Gastrocnemius medialis (tissue), 4 donors: ENCODE measurements at regions not wholly inside any gene's neighbourhood (a gene's known extent, or its start where the extent isn't known, plus 50 kb on each side); places are given as distances from the start of the nearest gene placed in this dataset.

Source experiments
- ATAC-seq, 2 donors: fragments of 150-250 bp; one replicate each; pipeline ENCODE4 v1.9.1; 2016
- DNase-seq, 2 donors: peaks; one replicate each; pipeline ENCODE4 v3.0.0-alpha.2; 2019
- H3K27ac ChIP-seq, 4 donors: fragments of 200-600 bp; sonication (generic); 1 replicate in 1 of 4; 2 replicates in 3 of 4; pipeline ENCODE4 v1.5.1; 2016 to 2018; ENCODE audit warnings: mild to moderate bottlenecking in 2 of 4, moderate library complexity in 1 of 4
- H3K27me3 ChIP-seq, 3 donors: fragments of 200-600 bp; sonication (generic) in 2 of 3; 1 replicate in 1 of 3; 2 replicates in 2 of 3; pipeline versions ENCODE4 v1.5.1 to v1.6.0; 2016 to 2019; ENCODE audit warnings: mild to moderate bottlenecking in 1 of 3, moderate library complexity in 1 of 3
- H3K36me3 ChIP-seq, 2 donors: fragments of 200-600 bp; sonication (generic) in 1 of 2; one replicate each; pipeline ENCODE4 v1.5.1; 2017 to 2018
- H3K4me1 ChIP-seq, 2 donors: fragments of 200-600 bp; sonication (generic) in 1 of 2; one replicate each; pipeline ENCODE4 v1.5.1; 2016 to 2017; ENCODE audit warnings: mild to moderate bottlenecking in 2 of 2
- H3K4me3 ChIP-seq, 4 donors: fragments of 200-600 bp; sonication (generic) in 3 of 4; 1 replicate in 1 of 4; 2 replicates in 3 of 4; pipeline ENCODE4 v1.5.1; 2016 to 2019; ENCODE audit warnings: mild to moderate bottlenecking in 2 of 4
- H3K9me3 ChIP-seq, 3 donors: fragments of 200-600 bp; sonication (generic) in 2 of 3; 1 replicate in 1 of 3; 2 replicates in 2 of 3; pipeline ENCODE4 v1.5.1; 2016 to 2019
- CTCF ChIP-seq, 5 experiments: fragments of 450-650 bp in 3 of 5; fragments of 200-600 bp in 2 of 5; sonication (generic) in 2 of 5; IDR thresholded peaks in 4 of 5; conservative IDR thresholded peaks in 1 of 5; 1 replicate in 4 of 5; 2 replicates in 1 of 5; pipeline ENCODE4 v1.5.1; 2016 to 2019; ENCODE audit warnings: antibody characterized with exemption in 5 of 5, mild to moderate bottlenecking in 3 of 5, moderate library complexity in 3 of 5
- POLR2A ChIP-seq, 2 donors: fragments of 450-650 bp; IDR thresholded peaks; one replicate each; pipeline ENCODE4 v1.6.1; 2017; ENCODE audit warnings: antibody characterized with exemption in 2 of 2, mild to moderate bottlenecking in 2 of 2, moderate library complexity in 2 of 2
- in situ Hi-C, 4 donors: fragments of 200-750 bp; cut with MboI; loops; one replicate each; pipeline versions ENCODE4 v1.15.0 to v1.8.0; 2017; ENCODE audit warnings: low sequenced_read_pairs in 4 of 4
- intact Hi-C: fragments of 100-400 bp; cut with DNase I; formaldehyde crosslinking; loops from one replicate; pipeline ENCODE4 v1.15.1; 2023; ENCODE audit warnings: low total_unique reads

DNA sequence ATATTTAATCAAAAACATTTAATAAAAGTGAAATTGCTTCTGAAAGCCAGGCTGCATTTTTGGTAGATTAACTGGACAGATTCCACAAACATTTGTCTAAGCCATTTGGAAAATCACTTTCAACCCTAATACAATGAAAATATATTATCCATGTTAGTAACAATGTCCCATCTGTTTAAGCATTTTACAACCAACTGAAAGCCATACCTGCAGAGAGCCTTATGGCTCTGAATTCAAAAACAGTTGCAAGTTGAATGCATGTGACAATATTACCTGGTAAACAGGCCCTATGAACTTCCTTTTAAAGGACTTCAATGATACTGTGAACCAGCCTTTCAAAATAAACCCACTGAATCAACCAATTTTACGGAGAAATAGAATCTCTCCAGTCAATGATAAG lies 468.1 kb downstream of the BTG1 start:
- ATAC-seq (no peak), DNase-seq (no peak)
- Histone ChIP-seq H3K36me3 (no peaks in the 10 kb centered on the region), H3K27me3 (no peaks in the 10 kb centered on the region), H3K4me1 (no peaks in the 10 kb centered on the region), H3K27ac (no peak overlapping the region), H3K4me3 (no peak overlapping the region), H3K9me3 (no peaks in the 10 kb centered on the region)
- in situ Hi-C loops (no loop called here), intact Hi-C loops (no loop called here)
- TF ChIP-seq CTCF (IDR thresholded peaks at IDR 0.05 in 4 of 5, conservative IDR thresholded peaks at IDR 0.05 in 1 of 5): no peak

GRCh38 chr12:91675401-91675800 lies 470.2 kb downstream of the BTG1 start:
- Histone ChIP-seq H3K27me3 (no peaks in the 10 kb centered on the region), H3K4me3 (no peak overlapping the region), H3K9me3 (no peaks in the 10 kb centered on the region), H3K36me3 (no peaks in the 10 kb centered on the region), H3K4me1 (no peaks in the 10 kb centered on the region), H3K27ac (no peak overlapping the region)
- ATAC-seq (no peak), DNase-seq (no peak)
- no peak for TF ChIP-seq CTCF (IDR thresholded peaks at IDR 0.05 in 4 of 5, conservative IDR thresholded peaks at IDR 0.05 in 1 of 5)
- TF ChIP-seq POLR2A (IDR thresholded peaks at IDR 0.05): no peak
- intact Hi-C loops: no loop called here
- in situ Hi-C loops: no loop called here

GRCh38 chr12:91672130-91672529 lies 473.5 kb downstream of the BTG1 start:
- DNase-seq (no peak), ATAC-seq (no peak)
- H3K27me3 ChIP-seq: no peaks in the 10 kb centered on the region
- no peak overlapping the region for H3K27ac ChIP-seq
- H3K36me3 ChIP-seq: no peaks in the 10 kb centered on the region
- no peak for TF ChIP-seq POLR2A (IDR thresholded peaks at IDR 0.05)
- no peak for TF ChIP-seq CTCF (IDR thresholded peaks at IDR 0.05 in 4 of 5, conservative IDR thresholded peaks at IDR 0.05 in 1 of 5)
- in situ Hi-C loops: no loop called here
- intact Hi-C loops: no loop called here
- no peaks in the 10 kb centered on the region for H3K4me1 ChIP-seq
- no peak overlapping the region for H3K4me3 ChIP-seq
- no peaks in the 10 kb centered on the region for H3K9me3 ChIP-seq

DNA sequence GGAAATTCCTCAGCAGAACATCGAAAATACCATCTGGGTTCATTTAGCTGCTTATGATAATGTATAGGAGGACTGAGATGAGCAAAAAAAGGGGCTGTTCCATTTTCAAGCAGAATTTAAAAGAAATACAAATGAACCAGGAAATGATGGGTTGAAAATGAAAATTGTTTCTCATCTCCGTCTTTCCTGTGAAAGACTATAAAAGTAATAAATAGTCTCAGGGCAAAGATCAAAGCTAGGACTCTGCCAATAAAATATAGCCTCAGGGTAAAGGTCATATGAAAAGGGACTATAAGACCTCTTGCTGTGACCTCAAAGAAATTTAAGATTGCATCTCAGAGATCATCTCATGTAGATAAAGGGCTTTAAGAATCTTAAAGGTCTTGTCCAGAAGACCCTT lies 478.0 kb downstream of the BTG1 start:
- H3K27ac ChIP-seq: no peak overlapping the region
- no peaks in the 10 kb centered on the region for H3K27me3 ChIP-seq
- no peaks in the 10 kb centered on the region for H3K4me1 ChIP-seq
- in situ Hi-C loops: no loop called here
- ATAC-seq (no peak), DNase-seq (no peak)
- intact Hi-C loops: no loop called here
- H3K9me3 ChIP-seq: no peaks in the 10 kb centered on the region
- no peak for TF ChIP-seq POLR2A (IDR thresholded peaks at IDR 0.05)
- H3K36me3 ChIP-seq: no peaks in the 10 kb centered on the region
- no peak overlapping the region for H3K4me3 ChIP-seq

- intact Hi-C loops (no loop called here), in situ Hi-C loops (no loop called here)
- ATAC-seq: no peak
- DNase-seq: no peak
- peaks cover 0 to 4% of the 10 kb centered on the region in 2 donors for H3K4me1 ChIP-seq
- H3K36me3 ChIP-seq: no peaks in the 10 kb centered on the region
- H3K27me3 ChIP-seq: no peaks in the 10 kb centered on the region
- no peak overlapping the region for H3K27ac ChIP-seq
- no peak overlapping the region for H3K4me3 ChIP-seq
- H3K9me3 ChIP-seq: no peaks in the 10 kb centered on the region
- no peak for TF ChIP-seq POLR2A (IDR thresholded peaks at IDR 0.05)
- TF ChIP-seq CTCF (IDR thresholded peaks at IDR 0.05 in 4 of 5, conservative IDR thresholded peaks at IDR 0.05 in 1 of 5): no peak
These were observed 481.1 kb upstream of the DCN start for GRCh38 chr12:91663744-91664143.
